H1 (cell line): ENCODE measurements at regions not wholly inside any gene's neighbourhood (a gene's known extent, or its start where the extent isn't known, plus 50 kb on each side); places are given as distances from the start of the nearest gene placed in this dataset.

Experiments
- CTCF ChIA-PET: fragments of 300-600 bp; sonication (Branson Sonifier 250); formaldehyde crosslinking; loops from one replicate; lab custom pipeline; 2021; ENCODE audit not compliant: partially characterized antibody; lab: Charles Lee
- POLR2A ChIA-PET: fragments of 300-600 bp; sonication (Branson Sonifier 250); formaldehyde crosslinking; loops from one replicate; lab custom pipeline; 2021; ENCODE audit warnings: inconsistent platforms; ENCODE audit not compliant: partially characterized antibody; lab: Charles Lee
- DNase-seq, 2 experiments: peaks; one replicate each; pipeline versions ENCODE4 v3.0.0 to v3.0.0-alpha.2; 2010 to 2022; ENCODE audit warnings: low spot score in 2 of 2, low read depth in 1 of 2, mixed read lengths in 1 of 2
- FAIRE-seq: peaks from 2 replicates; lab custom pipeline; 2011; peaks lifted over from hg19 to GRCh38; lab: Jason Lieb, UNC
- H2AFZ ChIP-seq: 2 replicates; pipeline ENCODE4 v1.8.1; 2012; ENCODE audit warnings: low read length, inconsistent platforms
- H2AK5ac ChIP-seq: 2 replicates; pipeline ENCODE4 v1.6.1; 2013; ENCODE audit warnings: low read depth, low read length
- H2BK120ac ChIP-seq: replicated peaks from 2 replicates; pipeline ENCODE3; 2013; ENCODE audit warnings: low read depth, low read length, inconsistent platforms
- H2BK12ac ChIP-seq: 2 replicates; pipeline ENCODE4 v1.6.1; 2013; ENCODE audit warnings: low read depth, low read length
- H2BK15ac ChIP-seq: 2 replicates; pipeline ENCODE4 v1.6.1; 2013; ENCODE audit warnings: low read length
- H2BK20ac ChIP-seq: 2 replicates; pipeline ENCODE4 v1.6.1; 2013; ENCODE audit warnings: low read length
- H2BK5ac ChIP-seq: 2 replicates; pipeline ENCODE4 v1.6.1; 2013; ENCODE audit warnings: low read depth, low read length
- H3K14ac ChIP-seq: 2 replicates; pipeline ENCODE4 v1.6.1; 2013; ENCODE audit warnings: inconsistent platforms; ENCODE audit not compliant: insufficient read length
- H3K18ac ChIP-seq: 2 replicates; pipeline ENCODE4 v1.6.1; 2013; ENCODE audit warnings: low read length; ENCODE audit errors: extremely low read depth
- H3K23ac ChIP-seq: 2 replicates; pipeline ENCODE4 v1.6.1; 2013; ENCODE audit warnings: inconsistent platforms; ENCODE audit not compliant: insufficient read length
- H3K23me2 ChIP-seq: 2 replicates; pipeline ENCODE4 v1.6.1; 2013; ENCODE audit warnings: low read depth, low read length
- H3K27ac ChIP-seq: 2 replicates; pipeline ENCODE4 v1.6.1; 2011; ENCODE audit warnings: low read depth, low read length, inconsistent platforms
- H3K27me3 ChIP-seq, 4 experiments: replicated peaks in 1 of 4; 1 replicate in 1 of 4; 2 replicates in 3 of 4; pipeline versions ENCODE4 v1.6.1 to v1.8.1; 2011 to 2013; ENCODE audit warnings: low read length in 3 of 4, mild to moderate bottlenecking in 3 of 4, inconsistent platforms in 2 of 4, mixed read lengths in 2 of 4, moderate library complexity in 1 of 4; ENCODE audit not compliant: control insufficient read depth in 3 of 4, insufficient read depth in 3 of 4; ENCODE audit errors: extremely low read depth in 1 of 4
- H3K36me3 ChIP-seq, 4 experiments: 2 replicates each; pipeline versions ENCODE4 v1.6.1 to v1.8.1; 2011 to 2013; ENCODE audit warnings: mild to moderate bottlenecking in 4 of 4, low read length in 3 of 4, moderate library complexity in 2 of 4, control low read depth in 1 of 4, inconsistent platforms in 1 of 4; ENCODE audit not compliant: insufficient read depth in 4 of 4, control insufficient read depth in 2 of 4
- H3K4ac ChIP-seq: replicated peaks from 2 replicates; pipeline ENCODE3; 2013; ENCODE audit warnings: low read length, low read depth, mixed read lengths, inconsistent platforms; ENCODE audit not compliant: insufficient read length
- H3K4me1 ChIP-seq, 4 experiments: replicated peaks in 1 of 4; 1 replicate in 1 of 4; 2 replicates in 3 of 4; pipeline versions ENCODE4 v1.6.1 to v1.8.1; 2011 to 2013; ENCODE audit warnings: low read length in 3 of 4, inconsistent platforms in 2 of 4, mixed read lengths in 1 of 4; ENCODE audit not compliant: insufficient read depth in 4 of 4, control insufficient read depth in 3 of 4
- H3K4me2 ChIP-seq, 2 experiments: 2 replicates each; pipeline versions ENCODE4 v1.6.1 to v1.8.1; 2011 to 2013; ENCODE audit warnings: low read depth in 2 of 2, low read length in 2 of 2, control low read depth in 1 of 2, inconsistent platforms in 1 of 2, mild to moderate bottlenecking in 1 of 2; ENCODE audit not compliant: insufficient read depth in 1 of 2
- H3K4me3 ChIP-seq, 4 experiments: fragments of 200-600, 300-600 bp in 1 of 4; sonication (generic), shearing (Covaris generic), sonication (Bioruptor Twin) in 1 of 4; 2 replicates each; pipeline versions ENCODE4 v1.5.1 to v1.8.1; 2011 to 2016; ENCODE audit warnings: low read length in 4 of 4, low read depth in 3 of 4, control low read depth in 2 of 4, inconsistent platforms in 2 of 4, mild to moderate bottlenecking in 2 of 4, mixed read lengths in 1 of 4, moderate library complexity in 1 of 4; ENCODE audit not compliant: insufficient read depth in 2 of 4; ENCODE audit errors: extremely low read depth in 1 of 4
- H3K56ac ChIP-seq: replicated peaks from 2 replicates; pipeline ENCODE3; 2013; ENCODE audit warnings: low read depth, mild to moderate bottlenecking, mixed read lengths, low read length, inconsistent platforms; ENCODE audit not compliant: insufficient read length
- H3K79me1 ChIP-seq: 2 replicates; pipeline ENCODE4 v1.6.1; 2013; ENCODE audit warnings: low read depth, low read length, control low read depth
- H3K79me2 ChIP-seq, 2 experiments: 2 replicates each; pipeline versions ENCODE4 v1.6.1 to v1.8.1; 2012 to 2013; ENCODE audit warnings: low read length in 2 of 2, mild to moderate bottlenecking in 2 of 2, inconsistent platforms in 1 of 2; ENCODE audit not compliant: insufficient read depth in 2 of 2, control insufficient read depth in 1 of 2
- H3K9ac ChIP-seq, 4 experiments: replicated peaks in 1 of 4; 1 replicate in 1 of 4; 2 replicates in 3 of 4; pipeline versions ENCODE4 v1.6.1 to v1.8.1; 2011 to 2013; ENCODE audit warnings: low read depth in 3 of 4, low read length in 3 of 4, control low read depth in 2 of 4, mild to moderate bottlenecking in 2 of 4, moderate library complexity in 2 of 4, inconsistent platforms in 1 of 4; ENCODE audit errors: extremely low read depth in 1 of 4
- H3K9me3 ChIP-seq, 2 experiments: 2 replicates each; pipeline versions ENCODE4 v1.6.1 to v1.8.1; 2012 to 2013; ENCODE audit warnings: mild to moderate bottlenecking in 2 of 2, moderate library complexity in 2 of 2, control low read depth in 1 of 2, inconsistent platforms in 1 of 2, low read depth in 1 of 2, low read length in 1 of 2, mixed read lengths in 1 of 2; ENCODE audit not compliant: insufficient read depth in 2 of 2
- H4K20me1 ChIP-seq, 2 experiments: replicated peaks in 1 of 2; 2 replicates each; pipeline versions ENCODE3 to v1.8.1; 2011 to 2013; ENCODE audit warnings: inconsistent platforms in 2 of 2, low read length in 2 of 2, mild to moderate bottlenecking in 1 of 2; ENCODE audit not compliant: insufficient read depth in 2 of 2, control insufficient read depth in 1 of 2
- H4K5ac ChIP-seq: 2 replicates; pipeline ENCODE4 v1.6.1; 2013; ENCODE audit warnings: low read length, low read depth, mixed read lengths, inconsistent platforms; ENCODE audit not compliant: insufficient read length
- H4K8ac ChIP-seq: 2 replicates; pipeline ENCODE4 v1.8.0; 2013; ENCODE audit warnings: mild to moderate bottlenecking, moderate library complexity, low read length, inconsistent platforms; ENCODE audit not compliant: insufficient read depth; ENCODE audit errors: extremely low read depth
- H4K91ac ChIP-seq: replicated peaks from 2 replicates; pipeline ENCODE3; 2013; ENCODE audit warnings: low read length, mixed read lengths, inconsistent platforms; ENCODE audit not compliant: insufficient read length
- ASH2L ChIP-seq: fragments of 200-600, 300-600 bp; sonication (generic); IDR thresholded peaks from one replicate; pipeline ENCODE4 v1.7.1; 2017; ENCODE audit warnings: low read length
- BCL11A ChIP-seq, 2 experiments: IDR thresholded peaks; one replicate each; pipeline ENCODE4 v1.6.1; 2011; ENCODE audit warnings: low read depth in 2 of 2, low read length in 2 of 2, mild to moderate bottlenecking in 2 of 2
- CBX8 ChIP-seq: fragments of 300-800, 300-1000 bp; sonication (generic); IDR thresholded peaks from 2 replicates; pipeline ENCODE4 v1.7.1; 2016; ENCODE audit warnings: low read depth, low read length, borderline replicate concordance
- EZH2 ChIP-seq: fragments of 200-600 bp; sonication (generic); IDR thresholded peaks from 2 replicates; pipeline ENCODE4 v1.7.1; 2012; ENCODE audit warnings: low read depth, mild to moderate bottlenecking, moderate library complexity, low read length, inconsistent platforms; ENCODE audit not compliant: severe bottlenecking
- GTF2F1 ChIP-seq: IDR thresholded peaks from 2 replicates; pipeline ENCODE4 v1.6.1; 2012; ENCODE audit warnings: low read depth, low read length, improper control_type of control experiment, borderline replicate concordance
- JUND ChIP-seq: IDR thresholded peaks from 2 replicates; pipeline ENCODE4 v1.6.1; 2011; ENCODE audit warnings: mild to moderate bottlenecking, improper control_type of control experiment, low read length
- KDM1A ChIP-seq: fragments of 200-600, 300-600 bp; sonication (generic); IDR thresholded peaks from 2 replicates; pipeline ENCODE4 v1.7.1; 2016; ENCODE audit warnings: mild to moderate bottlenecking, low read length, borderline replicate concordance
- NANOG ChIP-seq: IDR thresholded peaks from 2 replicates; pipeline ENCODE4 v1.6.1; 2011; ENCODE audit warnings: low read length, low read depth, mild to moderate bottlenecking, inconsistent platforms; ENCODE audit not compliant: insufficient read depth, poor library complexity, severe bottlenecking
- NRF1 ChIP-seq: IDR thresholded peaks from 2 replicates; pipeline ENCODE4 v1.6.1; 2011; ENCODE audit warnings: mild to moderate bottlenecking, low read depth, low read length, improper control_type of control experiment
- RFX5 ChIP-seq: IDR thresholded peaks from 2 replicates; pipeline ENCODE4 v1.6.1; 2011; ENCODE audit warnings: low read depth, low read length, improper control_type of control experiment, borderline replicate concordance
- SIN3A ChIP-seq, 2 experiments: IDR thresholded peaks in 1 of 2; conservative IDR thresholded peaks in 1 of 2; 2 replicates each; pipeline ENCODE4 v1.6.1; 2011 to 2012; ENCODE audit warnings: low read length in 2 of 2, improper control_type of control experiment in 1 of 2, low read depth in 1 of 2, mild to moderate bottlenecking in 1 of 2
- TCF12 ChIP-seq: IDR thresholded peaks from 2 replicates; pipeline ENCODE4 v1.6.1; 2011; ENCODE audit warnings: low read depth, mild to moderate bottlenecking, low read length
- TEAD4 ChIP-seq: IDR thresholded peaks from 2 replicates; pipeline ENCODE4 v1.6.1; 2012; ENCODE audit warnings: low read depth, low read length, inconsistent platforms, mixed read lengths
- WGBS, 2 experiments: shearing (Covaris generic) in 1 of 2; methylation state at CpG; one replicate each; pipeline versions ENCODE4 v1.1.6 to v1.1.7; 2013 to 2015; ENCODE audit warnings: low lambda C conversion rate in 2 of 2, mixed read lengths in 2 of 2, inconsistent platforms in 1 of 2, low coverage in 1 of 2, missing lambda C conversion rate in 1 of 2; ENCODE audit not compliant: insufficient replicate concordance in 2 of 2, insufficient coverage in 1 of 2, insufficient read length in 1 of 2; ENCODE audit errors: extremely low coverage in 1 of 2, missing lambda C conversion rate in 1 of 2; 5-methylcytosine and 5-hydroxymethylcytosine counted together

DNA sequence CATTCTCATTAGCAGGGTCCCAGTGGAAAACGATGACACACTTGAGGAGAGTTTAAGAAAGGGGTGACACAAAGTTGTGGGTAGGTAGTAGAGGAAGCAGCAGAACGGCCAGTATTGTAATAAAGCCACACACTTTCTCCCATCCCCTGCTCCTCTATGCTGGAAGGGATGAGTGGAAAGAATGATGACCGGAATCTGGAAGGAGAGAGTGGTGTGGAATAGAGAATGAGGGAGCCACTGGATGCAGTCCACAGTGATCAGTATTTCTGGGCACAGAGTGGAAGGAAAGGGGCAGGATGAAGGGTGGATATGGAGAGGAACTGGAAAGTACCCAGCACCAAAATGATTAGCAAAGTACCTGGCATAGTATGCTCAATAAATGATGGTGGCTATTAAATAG lies 133.8 kb upstream of the DAB2 start:
- no peak for FAIRE-seq
- TF ChIP-seq CBX8: no peak
- TF ChIP-seq TCF12: no peak
- no peak for TF ChIP-seq NANOG
- no peak for TF ChIP-seq EZH2
- TF ChIP-seq NRF1: no peak
- TF ChIP-seq RFX5: no peak
- no peak for TF ChIP-seq JUND
- TF ChIP-seq BCL11A (IDR thresholded peaks at IDR 0.05; ENCODE audit: low read depth in 2 of 2, low read length in 2 of 2): no peak
- TF ChIP-seq ASH2L: no peak
- TF ChIP-seq SIN3A (conservative IDR thresholded peaks at IDR 0.05 in 1 of 2, IDR thresholded peaks at IDR 0.05 in 1 of 2; ENCODE audit: low read depth in 1 of 2, low read length in 2 of 2): no peak
- TF ChIP-seq TEAD4: no peak
- TF ChIP-seq KDM1A: no peak
- TF ChIP-seq GTF2F1: no peak

More for the DNA sequence above, 133.8 kb upstream of the DAB2 start:
- POLR2A ChIA-PET: no interaction called here
- Histone ChIP-seq H4K20me1 (no peaks in the 10 kb centered on the region), H3K36me3 (no peaks in the 10 kb centered on the region), H3K18ac (no peak overlapping the region), H3K79me2 (no peaks in the 10 kb centered on the region), H2BK5ac (no peak overlapping the region), H2BK12ac (no peak overlapping the region), H2AK5ac (no peak overlapping the region), H3K4me3 (no peak overlapping the region), H3K27me3 (no peaks in the 10 kb centered on the region), H2BK20ac (no peak overlapping the region), H3K14ac (no peak overlapping the region), H3K27ac (no peak overlapping the region), H3K4me2 (no peak overlapping the region), H3K79me1 (no peaks in the 10 kb centered on the region), H4K8ac (no peak overlapping the region), H4K91ac (no peak overlapping the region), H3K9me3 (no peaks in the 10 kb centered on the region), H2AFZ (no peak overlapping the region), H3K23ac (no peak overlapping the region), H3K4ac (no peak overlapping the region), H3K9ac (no peak overlapping the region), H2BK120ac (no peak overlapping the region), H3K56ac (no peak overlapping the region), H2BK15ac (no peak overlapping the region), H3K23me2 (no peaks in the 10 kb centered on the region), H3K4me1 (no peaks in the 10 kb centered on the region), H4K5ac (no peak overlapping the region)
- WGBS, 2 experiments: 57% methylated on average over 3 of the region's 3 CpGs; no CpG with 5 or more reads in 1 of the 2 experiments
- CTCF ChIA-PET: interaction anchor here (1.1 to 3.3 kb wide), 3 partner anchors 11 to 173 kb away, joined by 3 to 14 read pairs (median 3); no protein-coding TSS in a partner anchor
- DNase-seq: no peak
